Left lung (tissue), 4 donors: ENCODE measurements at regions not wholly inside any gene's neighbourhood (a gene's known extent, or its start where the extent isn't known, plus 50 kb on each side); places are given as distances from the start of the nearest gene placed in this dataset.

Source experiments
- ATAC-seq: fragments of 200-7000 bp; cut with Tn5 transposase; one replicate; pipeline ENCODE4 v1.9.1; 2020; ENCODE audit warnings: moderate library complexity
- DNase-seq, 4 donors: peaks; one replicate each; pipeline ENCODE4 v3.0.0-alpha.2; 2013 to 2020
- H3K27ac ChIP-seq, 2 donors: fragments of 200-600 bp; sonication (generic) in 1 of 2; one replicate each; pipeline versions ENCODE4 v1.5.0 to v1.8.0; 2020 to 2021
- H3K27me3 ChIP-seq, 2 donors: fragments of 200-600 bp; sonication (generic) in 1 of 2; one replicate each; pipeline versions ENCODE4 v1.5.0 to v1.8.0; 2020 to 2021
- H3K36me3 ChIP-seq, 2 donors: fragments of 200-600 bp; sonication (generic) in 1 of 2; one replicate each; pipeline versions ENCODE4 v1.5.0 to v1.8.0; 2020 to 2021
- H3K4me1 ChIP-seq, 2 donors: fragments of 200-600 bp; one replicate each; pipeline ENCODE4 v1.8.0; 2021
- H3K4me3 ChIP-seq, 2 donors: fragments of 200-600 bp; sonication (generic) in 1 of 2; one replicate each; pipeline versions ENCODE4 v1.5.0 to v1.8.0; 2020 to 2021; ENCODE audit warnings: mild to moderate bottlenecking in 1 of 2
- H3K9me3 ChIP-seq, 2 donors: fragments of 200-600 bp; sonication (generic) in 1 of 2; one replicate each; pipeline versions ENCODE4 v1.5.0 to v1.8.0; 2020 to 2021
- CTCF ChIP-seq, 2 donors: fragments of 200-600 bp; sonication (generic) in 1 of 2; IDR thresholded peaks; one replicate each; pipeline versions ENCODE4 v1.5.0 to v1.8.0; 2021; ENCODE audit warnings: antibody characterized with exemption in 2 of 2
- intact Hi-C, 2 donors: fragments of 100-400 bp; cut with DNase I; formaldehyde crosslinking; loops; one replicate each; pipeline versions ENCODE4 v1.11.2 to v1.14.2; 2022
- donor health status: DM: no; HTN: yes; CAD: no.
- donor health status: DM: no; HTN: no; CAD: no.

DNA sequence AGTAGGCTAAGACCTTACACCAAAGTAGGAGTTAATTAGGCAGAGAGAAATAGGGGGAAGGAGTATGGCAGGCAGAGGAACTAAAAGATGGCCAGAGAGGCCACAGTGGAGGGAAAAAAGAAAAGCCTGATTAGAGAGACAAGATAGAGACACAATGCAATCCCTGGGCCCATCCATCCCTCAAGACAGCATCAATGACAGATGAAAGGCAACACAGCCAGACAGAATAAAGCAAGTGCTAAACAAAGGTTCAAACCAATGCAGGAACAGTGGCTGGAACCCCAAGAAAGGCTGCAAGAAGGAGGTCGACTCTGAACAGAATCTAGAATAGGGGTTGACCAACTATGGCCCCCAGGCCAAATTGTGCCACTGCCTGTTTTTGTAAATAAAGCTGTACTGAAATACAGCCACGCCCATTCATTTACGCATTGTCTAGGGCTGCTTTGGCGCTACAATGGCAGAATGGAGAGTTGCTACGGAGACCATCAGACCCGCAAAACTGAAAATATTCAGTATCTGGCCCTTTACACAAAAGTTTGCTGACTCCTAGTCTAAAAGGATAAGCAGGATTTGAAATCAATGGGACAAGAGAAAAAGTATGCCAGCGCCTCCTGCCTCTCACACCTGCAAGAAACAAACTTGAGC, 473.3 kb upstream of the PSMD7 start:
- no peak for TF ChIP-seq CTCF (IDR thresholded peaks at IDR 0.05)
- peaks cover 0 to 11% of the 10 kb centered on the region in 2 donors for H3K9me3 ChIP-seq
- intact Hi-C loops: no loop called here

GRCh38 chr16:73817526-73818324, 478.9 kb upstream of the PSMD7 start:
- no peaks in the 10 kb centered on the region for H3K27me3 ChIP-seq
- no peak overlapping the region for H3K4me3 ChIP-seq

More for the DNA sequence above, 473.3 kb upstream of the PSMD7 start:
- Histone ChIP-seq H3K27ac (no peak overlapping the region), H3K4me1 (no peaks in the 10 kb centered on the region), H3K36me3 (no peaks in the 10 kb centered on the region), H3K27me3 (no peaks in the 10 kb centered on the region), H3K4me3 (no peak overlapping the region)
- ATAC-seq (no peak), DNase-seq (no peak)

GRCh38 chr16:73813527-73813926, 483.1 kb upstream of the PSMD7 start:
- peak in 1 of 4 donors; percentile 64 for DNase-seq
- no peak for TF ChIP-seq CTCF (IDR thresholded peaks at IDR 0.05)
- Histone ChIP-seq H3K4me3 (no peak overlapping the region), H3K27ac (no peak overlapping the region), H3K4me1 (no peaks in the 10 kb centered on the region), H3K36me3 (no peaks in the 10 kb centered on the region), H3K27me3 (no peaks in the 10 kb centered on the region), H3K9me3 (no peaks in the 10 kb centered on the region)
- intact Hi-C loops: no loop called here
- ATAC-seq: no peak

More at GRCh38 chr16:73817526-73818324, 478.9 kb upstream of the PSMD7 start:
- no peak for TF ChIP-seq CTCF (IDR thresholded peaks at IDR 0.05)
- intact Hi-C loops: no loop called here
- no peak for ATAC-seq
- Histone ChIP-seq H3K27ac (no peak overlapping the region), H3K9me3 (peaks cover 0 to 6% of the 10 kb centered on the region in 2 donors), H3K36me3 (no peaks in the 10 kb centered on the region), H3K4me1 (no peaks in the 10 kb centered on the region)
- DNase-seq: no peak

GRCh38 chr16:73804456-73804855, 492.2 kb upstream of the PSMD7 start:
- no peak for TF ChIP-seq CTCF (IDR thresholded peaks at IDR 0.05)
- Histone ChIP-seq H3K4me3 (no peak overlapping the region), H3K27me3 (no peaks in the 10 kb centered on the region), H3K4me1 (no peaks in the 10 kb centered on the region), H3K9me3 (no peaks in the 10 kb centered on the region), H3K27ac (no peak overlapping the region), H3K36me3 (no peaks in the 10 kb centered on the region)
- no peak for DNase-seq
- intact Hi-C loops: no loop called here
- ATAC-seq: no peak

- no peaks in the 10 kb centered on the region for H3K36me3 ChIP-seq
- no peak overlapping the region for H3K27ac ChIP-seq
- H3K4me3 ChIP-seq: no peak overlapping the region
- no peaks in the 10 kb centered on the region for H3K27me3 ChIP-seq
- no peaks in the 10 kb centered on the region for H3K9me3 ChIP-seq
- ATAC-seq: no peak
- H3K4me1 ChIP-seq: no peaks in the 10 kb centered on the region
- no peak for DNase-seq
- no peak for TF ChIP-seq CTCF (IDR thresholded peaks at IDR 0.05)
- intact Hi-C loops: no loop called here
Observed at GRCh38 chr16:73798471-73798870, 498.1 kb upstream of the PSMD7 start.
